ENCODE measurements at regions not wholly inside any gene's neighbourhood (a gene's known extent, or its start where the extent isn't known, plus 50 kb on each side); places are given as distances from the start of the nearest gene placed in this dataset.

DNA sequence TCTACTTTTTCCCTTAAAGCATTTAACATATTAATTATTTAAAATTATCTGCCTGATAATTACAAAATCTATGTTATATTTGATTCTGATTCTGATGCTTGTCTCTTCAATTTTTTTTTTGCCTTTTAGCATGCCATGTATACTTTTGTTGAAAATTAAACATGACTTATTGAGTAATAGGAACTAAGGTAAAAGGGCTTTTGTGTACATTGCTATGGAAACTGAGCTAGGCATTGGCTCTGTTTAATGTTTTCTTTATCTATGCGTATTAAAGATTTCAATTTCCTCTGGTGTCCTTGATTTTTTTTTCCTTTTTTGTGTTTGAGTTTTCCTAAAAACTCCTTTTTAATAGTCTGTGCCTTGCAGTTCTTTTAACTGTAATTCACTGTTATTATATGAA is 805.2 kb downstream of the DHX35 start:
- TF ChIP-seq, protein P1, sequence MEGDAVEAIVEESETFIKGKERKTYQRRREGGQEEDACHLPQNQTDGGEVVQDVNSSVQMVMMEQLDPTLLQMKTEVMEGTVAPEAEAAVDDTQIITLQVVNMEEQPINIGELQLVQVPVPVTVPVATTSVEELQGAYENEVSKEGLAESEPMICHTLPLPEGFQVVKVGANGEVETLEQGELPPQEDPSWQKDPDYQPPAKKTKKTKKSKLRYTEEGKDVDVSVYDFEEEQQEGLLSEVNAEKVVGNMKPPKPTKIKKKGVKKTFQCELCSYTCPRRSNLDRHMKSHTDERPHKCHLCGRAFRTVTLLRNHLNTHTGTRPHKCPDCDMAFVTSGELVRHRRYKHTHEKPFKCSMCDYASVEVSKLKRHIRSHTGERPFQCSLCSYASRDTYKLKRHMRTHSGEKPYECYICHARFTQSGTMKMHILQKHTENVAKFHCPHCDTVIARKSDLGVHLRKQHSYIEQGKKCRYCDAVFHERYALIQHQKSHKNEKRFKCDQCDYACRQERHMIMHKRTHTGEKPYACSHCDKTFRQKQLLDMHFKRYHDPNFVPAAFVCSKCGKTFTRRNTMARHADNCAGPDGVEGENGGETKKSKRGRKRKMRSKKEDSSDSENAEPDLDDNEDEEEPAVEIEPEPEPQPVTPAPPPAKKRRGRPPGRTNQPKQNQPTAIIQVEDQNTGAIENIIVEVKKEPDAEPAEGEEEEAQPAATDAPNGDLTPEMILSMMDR (IDR thresholded peaks at IDR 0.05): no peak
- TF ChIP-seq ZNF423 (CRISPR knock-in tag; IDR thresholded peaks at IDR 0.05) (no peak), MYBL2 (CRISPR knock-in tag; IDR thresholded peaks at IDR 0.05) (no peak), JUN (CRISPR knock-in tag; IDR thresholded peaks at IDR 0.05) (no peak), ESRRA (CRISPR knock-in tag; IDR thresholded peaks at IDR 0.05; ENCODE audit: borderline replicate concordance) (no peak), CREB1 (CRISPR knock-in tag; IDR thresholded peaks at IDR 0.05) (no peak), USF2 (CRISPR knock-in tag; IDR thresholded peaks at IDR 0.05) (no peak), ATF1 (CRISPR knock-in tag; IDR thresholded peaks at IDR 0.05) (no peak)
- TF ChIP-seq, protein P2, sequence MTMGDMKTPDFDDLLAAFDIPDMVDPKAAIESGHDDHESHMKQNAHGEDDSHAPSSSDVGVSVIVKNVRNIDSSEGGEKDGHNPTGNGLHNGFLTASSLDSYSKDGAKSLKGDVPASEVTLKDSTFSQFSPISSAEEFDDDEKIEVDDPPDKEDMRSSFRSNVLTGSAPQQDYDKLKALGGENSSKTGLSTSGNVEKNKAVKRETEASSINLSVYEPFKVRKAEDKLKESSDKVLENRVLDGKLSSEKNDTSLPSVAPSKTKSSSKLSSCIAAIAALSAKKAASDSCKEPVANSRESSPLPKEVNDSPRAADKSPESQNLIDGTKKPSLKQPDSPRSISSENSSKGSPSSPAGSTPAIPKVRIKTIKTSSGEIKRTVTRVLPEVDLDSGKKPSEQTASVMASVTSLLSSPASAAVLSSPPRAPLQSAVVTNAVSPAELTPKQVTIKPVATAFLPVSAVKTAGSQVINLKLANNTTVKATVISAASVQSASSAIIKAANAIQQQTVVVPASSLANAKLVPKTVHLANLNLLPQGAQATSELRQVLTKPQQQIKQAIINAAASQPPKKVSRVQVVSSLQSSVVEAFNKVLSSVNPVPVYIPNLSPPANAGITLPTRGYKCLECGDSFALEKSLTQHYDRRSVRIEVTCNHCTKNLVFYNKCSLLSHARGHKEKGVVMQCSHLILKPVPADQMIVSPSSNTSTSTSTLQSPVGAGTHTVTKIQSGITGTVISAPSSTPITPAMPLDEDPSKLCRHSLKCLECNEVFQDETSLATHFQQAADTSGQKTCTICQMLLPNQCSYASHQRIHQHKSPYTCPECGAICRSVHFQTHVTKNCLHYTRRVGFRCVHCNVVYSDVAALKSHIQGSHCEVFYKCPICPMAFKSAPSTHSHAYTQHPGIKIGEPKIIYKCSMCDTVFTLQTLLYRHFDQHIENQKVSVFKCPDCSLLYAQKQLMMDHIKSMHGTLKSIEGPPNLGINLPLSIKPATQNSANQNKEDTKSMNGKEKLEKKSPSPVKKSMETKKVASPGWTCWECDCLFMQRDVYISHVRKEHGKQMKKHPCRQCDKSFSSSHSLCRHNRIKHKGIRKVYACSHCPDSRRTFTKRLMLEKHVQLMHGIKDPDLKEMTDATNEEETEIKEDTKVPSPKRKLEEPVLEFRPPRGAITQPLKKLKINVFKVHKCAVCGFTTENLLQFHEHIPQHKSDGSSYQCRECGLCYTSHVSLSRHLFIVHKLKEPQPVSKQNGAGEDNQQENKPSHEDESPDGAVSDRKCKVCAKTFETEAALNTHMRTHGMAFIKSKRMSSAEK (CRISPR knock-in tag; IDR thresholded peaks at IDR 0.05; ENCODE audit: borderline replicate concordance): no peak

Data from WTC11 (cell line).